PFSK-1 (cell line): ENCODE measurements at regions not wholly inside any gene's neighbourhood (a gene's known extent, or its start where the extent isn't known, plus 50 kb on each side); places are given as distances from the start of the nearest gene placed in this dataset.

ENCODE experiments used
- POLR2AphosphoS5 ChIP-seq: IDR thresholded peaks from 2 replicates; pipeline ENCODE4 v1.6.1; 2012; ENCODE audit warnings: low read depth, mild to moderate bottlenecking, control low read depth, low read length, moderate library complexity
- SIN3A ChIP-seq: IDR thresholded peaks from 2 replicates; pipeline ENCODE4 v1.6.1; 2012; ENCODE audit warnings: mild to moderate bottlenecking, low read length, moderate library complexity, borderline replicate concordance; ENCODE audit not compliant: insufficient read depth

DNA sequence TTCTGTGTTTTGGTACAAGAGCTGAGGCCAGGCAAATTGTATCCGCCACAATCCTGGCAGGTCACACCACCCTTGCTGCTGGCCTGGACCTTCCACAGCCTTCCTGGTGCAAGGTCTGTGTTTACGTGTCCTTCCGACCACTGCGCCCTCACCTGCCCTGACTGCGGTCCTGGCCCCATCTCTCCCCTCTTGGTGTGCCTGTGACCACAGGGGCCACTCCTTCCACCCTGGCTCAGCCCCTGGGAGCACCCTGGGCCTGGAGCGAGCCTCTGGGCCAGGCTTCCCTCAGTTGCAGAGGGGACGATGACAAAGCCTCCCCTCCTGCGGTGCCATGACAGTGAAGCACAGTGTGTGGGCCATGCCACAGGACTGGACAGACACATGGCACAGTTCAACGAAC lies 104.5 kb downstream of the PLXNA1 start:
- TF ChIP-seq POLR2AphosphoS5: no peak
- TF ChIP-seq SIN3A: no peak
